ENCODE measurements at regions not wholly inside any gene's neighbourhood (a gene's known extent, or its start where the extent isn't known, plus 50 kb on each side); places are given as distances from the start of the nearest gene placed in this dataset.

GRCh38 chr9:82567953-82568352, 495.0 kb downstream of the RASEF start:
- Mint-ChIP-seq H3K27me3 (no peaks in the 10 kb centered on the region), H3K27ac (no peak overlapping the region)

GRCh38 chr9:82570226-82570625, 492.7 kb downstream of the RASEF start:
- Histone ChIP-seq H3K27me3 (replicated peaks in 1 of 4; ENCODE audit: control extremely low read depth in 1 of 4, control insufficient read depth in 3 of 4, insufficient read depth in 4 of 4, low read length in 3 of 4) (no peaks in the 10 kb centered on the region), H3K9ac (ENCODE audit: low read length) (no peak overlapping the region), H3K4me1 (ENCODE audit: control insufficient read depth in 2 of 2, insufficient read depth in 2 of 2, low read length in 2 of 2) (no peaks in the 10 kb centered on the region), H3K4me3 (ENCODE audit: control extremely low read depth in 1 of 5, extremely low read depth in 1 of 5, insufficient read depth in 1 of 5, low read depth in 2 of 5, low read length in 4 of 5) (no peak overlapping the region), H3K79me2 (ENCODE audit: control insufficient read depth, insufficient read depth, low read length) (no peaks in the 10 kb centered on the region), H3K9me3 (ENCODE audit: control extremely low read depth in 1 of 3, control insufficient read depth in 2 of 3, insufficient read depth in 1 of 3, low read length in 2 of 3) (peaks cover 0 to 4% (median 0%) of the 10 kb centered on the region in 3 donors), H3K4me2 (replicated peaks; ENCODE audit: low read depth, low read length, poor library complexity, severe bottlenecking) (no peak overlapping the region), H2AFZ (ENCODE audit: insufficient read depth, low read depth, low read length, poor library complexity, severe bottlenecking) (no peak overlapping the region), H4K20me1 (ENCODE audit: control insufficient read depth, insufficient read depth, low read length, poor library complexity, severe bottlenecking) (no peaks in the 10 kb centered on the region), H3K36me3 (replicated peaks in 1 of 2; ENCODE audit: control extremely low read depth in 1 of 2, control insufficient read depth in 1 of 2, extremely low read depth in 1 of 2, insufficient read depth in 2 of 2, low read length in 1 of 2) (no peaks in the 10 kb centered on the region), H3K27ac (ENCODE audit: low read length in 2 of 2) (no peak overlapping the region)
- intact Hi-C loops (cut with micrococcal nuclease) = no loop called here
- H3K27me3 Mint-ChIP-seq = peaks cover 4% of the 10 kb centered on the region
- H3K4me1 Mint-ChIP-seq = no peaks in the 10 kb centered on the region
- no peak for TF ChIP-seq CTCF (IDR thresholded peaks at IDR 0.05)
- no peak for TF ChIP-seq EZH2 (IDR thresholded peaks at IDR 0.05; ENCODE audit: borderline replicate concordance, insufficient read depth, low read depth, low read length, poor library complexity, severe bottlenecking)
- DNase-seq (no peak), ATAC-seq (ENCODE audit: low read depth) (no peak)
- no peak overlapping the region for H3K27ac Mint-ChIP-seq
- H3K9me3 Mint-ChIP-seq (ENCODE audit: insufficient read depth) = peaks cover 6% of the 10 kb centered on the region
- CTCF ChIA-PET = interaction anchor here (0.6 to 1.8 kb wide), 2 partner anchors 36 to 884 kb away, joined by 3 to 4 read pairs; no protein-coding TSS in a partner anchor
- no peak overlapping the region for H3K4me3 Mint-ChIP-seq
- POLR2A ChIA-PET = no interaction called here

More at GRCh38 chr9:82567953-82568352, 495.0 kb downstream of the RASEF start:
- intact Hi-C loops (cut with micrococcal nuclease) = no loop called here
- Histone ChIP-seq H2AFZ (ENCODE audit: insufficient read depth, low read depth, low read length, poor library complexity, severe bottlenecking) (no peak overlapping the region), H4K20me1 (ENCODE audit: control insufficient read depth, insufficient read depth, low read length, poor library complexity, severe bottlenecking) (no peaks in the 10 kb centered on the region), H3K36me3 (replicated peaks in 1 of 2; ENCODE audit: control extremely low read depth in 1 of 2, control insufficient read depth in 1 of 2, extremely low read depth in 1 of 2, insufficient read depth in 2 of 2, low read length in 1 of 2) (no peaks in the 10 kb centered on the region), H3K27me3 (replicated peaks in 1 of 4; ENCODE audit: control extremely low read depth in 1 of 4, control insufficient read depth in 3 of 4, insufficient read depth in 4 of 4, low read length in 3 of 4) (no peaks in the 10 kb centered on the region), H3K27ac (ENCODE audit: low read length in 2 of 2) (no peak overlapping the region), H3K79me2 (ENCODE audit: control insufficient read depth, insufficient read depth, low read length) (no peaks in the 10 kb centered on the region), H3K9me3 (ENCODE audit: control extremely low read depth in 1 of 3, control insufficient read depth in 2 of 3, insufficient read depth in 1 of 3, low read length in 2 of 3) (no peaks in the 10 kb centered on the region), H3K9ac (ENCODE audit: low read length) (no peak overlapping the region), H3K4me1 (ENCODE audit: control insufficient read depth in 2 of 2, insufficient read depth in 2 of 2, low read length in 2 of 2) (no peaks in the 10 kb centered on the region), H3K4me2 (replicated peaks; ENCODE audit: low read depth, low read length, poor library complexity, severe bottlenecking) (no peak overlapping the region), H3K4me3 (ENCODE audit: control extremely low read depth in 1 of 5, extremely low read depth in 1 of 5, insufficient read depth in 1 of 5, low read depth in 2 of 5, low read length in 4 of 5) (no peak overlapping the region)
- WGBS (ENCODE audit: insufficient coverage) = 100% methylated on average over 1 of the region's 3 CpGs
- no peak for TF ChIP-seq CTCF (IDR thresholded peaks at IDR 0.05)
- no peak for TF ChIP-seq EZH2 (IDR thresholded peaks at IDR 0.05; ENCODE audit: borderline replicate concordance, insufficient read depth, low read depth, low read length, poor library complexity, severe bottlenecking)
- Mint-ChIP-seq H3K4me3 (no peak overlapping the region), H3K9me3 (ENCODE audit: insufficient read depth) (no peaks in the 10 kb centered on the region), H3K4me1 (no peaks in the 10 kb centered on the region)
- no peak for DNase-seq
- POLR2A ChIA-PET = no interaction called here
- no peak for ATAC-seq (ENCODE audit: low read depth)
- CTCF ChIA-PET = no interaction called here
